ENCODE measurements at regions not wholly inside any gene's neighbourhood (a gene's known extent, or its start where the extent isn't known, plus 50 kb on each side); places are given as distances from the start of the nearest gene placed in this dataset.

DNA sequence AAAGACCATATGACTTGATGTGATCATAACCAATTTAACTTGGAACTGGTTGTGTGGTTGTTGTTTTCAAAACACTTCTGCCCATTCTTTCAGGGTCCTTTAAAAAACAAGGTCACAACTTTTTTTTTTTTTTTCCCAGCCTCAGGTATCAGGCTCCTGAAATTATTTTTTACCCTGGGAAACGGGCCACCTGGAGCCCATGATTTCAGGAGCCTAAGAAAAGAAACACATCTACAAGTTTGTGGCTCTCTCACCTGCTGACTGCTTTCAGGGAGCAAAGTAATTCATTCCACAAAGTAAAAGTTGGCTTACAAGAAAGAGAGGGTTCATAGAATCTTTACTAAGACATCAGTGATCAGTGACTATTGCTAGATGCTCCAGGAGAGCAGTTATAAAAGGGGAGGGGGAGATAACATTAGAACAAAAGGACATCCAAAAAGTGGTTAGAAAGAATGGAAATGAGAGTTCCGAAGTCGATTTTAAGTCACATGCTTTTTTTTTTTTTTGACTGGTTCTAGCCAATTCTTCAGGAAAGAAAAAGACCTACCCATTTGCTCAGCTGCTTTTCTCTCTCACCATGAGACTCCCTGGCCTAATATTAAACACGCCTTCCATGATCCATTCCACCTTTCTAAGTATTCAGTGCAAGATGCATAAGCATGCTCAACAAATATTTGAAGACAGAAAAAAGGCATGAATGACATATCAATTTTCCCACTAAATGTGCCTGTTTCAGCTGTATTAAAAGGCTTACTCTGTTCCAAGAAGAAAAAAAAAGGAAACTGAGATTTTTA is 267.3 kb downstream of the LRATD1 start:
- no peak for FAIRE-seq
- ChIA-PET CTCF (ENCODE audit: partially characterized antibody) (no interaction called here), POLR2A (ENCODE audit: partially characterized antibody) (no interaction called here)
- H2AK5ac ChIP-seq (ENCODE audit: low read depth, low read length), result no peak overlapping the region
- H4K5ac ChIP-seq (ENCODE audit: insufficient read length, low read depth, low read length), result no peak overlapping the region
- no peaks in the 10 kb centered on the region for H4K20me1 ChIP-seq (replicated peaks in 1 of 2; ENCODE audit: control insufficient read depth in 1 of 2, insufficient read depth in 2 of 2, low read length in 2 of 2)
- no peak overlapping the region for H4K8ac ChIP-seq (ENCODE audit: extremely low read depth, insufficient read depth, low read length)
- no peaks in the 10 kb centered on the region for H3K79me1 ChIP-seq (ENCODE audit: low read depth, low read length)
- no peak overlapping the region for H2BK20ac ChIP-seq (ENCODE audit: low read length)
- peaks cover 0 to 2% (median 0%) of the 10 kb centered on the region in 4 experiments; a peak in 2 of 7 replicates for H3K4me1 ChIP-seq (replicated peaks in 1 of 4; ENCODE audit: control insufficient read depth in 3 of 4, insufficient read depth in 4 of 4, low read length in 3 of 4)
- no peaks in the 10 kb centered on the region for H3K23me2 ChIP-seq (ENCODE audit: low read depth, low read length)
- no peaks in the 10 kb centered on the region for H3K9me3 ChIP-seq (ENCODE audit: insufficient read depth in 2 of 2, low read depth in 1 of 2, low read length in 1 of 2)
- H3K79me2 ChIP-seq (ENCODE audit: control insufficient read depth in 1 of 2, insufficient read depth in 2 of 2, low read length in 2 of 2), result no peaks in the 10 kb centered on the region
- H3K4ac ChIP-seq (replicated peaks; ENCODE audit: insufficient read length, low read depth, low read length), result no peak overlapping the region
- no peak overlapping the region for H3K23ac ChIP-seq (ENCODE audit: insufficient read length)
- H3K27ac ChIP-seq (ENCODE audit: low read depth, low read length), result no peak overlapping the region
- H3K9ac ChIP-seq (replicated peaks in 1 of 4; ENCODE audit: extremely low read depth in 1 of 4, low read depth in 3 of 4, low read length in 3 of 4), result no peak overlapping the region
- no peak overlapping the region for H3K14ac ChIP-seq (ENCODE audit: insufficient read length)
- no peaks in the 10 kb centered on the region for H3K27me3 ChIP-seq (replicated peaks in 1 of 4; ENCODE audit: control insufficient read depth in 3 of 4, extremely low read depth in 1 of 4, insufficient read depth in 3 of 4, low read length in 3 of 4)
- no peak for DNase-seq (ENCODE audit: low read depth in 1 of 2, low spot score in 2 of 2)
- 91% methylated on average over 4 of the region's 4 CpGs; no CpG with 5 or more reads in 1 of the 2 experiments for WGBS, 2 experiments (ENCODE audit: extremely low coverage in 1 of 2, insufficient coverage in 1 of 2, insufficient read length in 1 of 2, insufficient replicate concordance in 2 of 2, low coverage in 1 of 2, low lambda C conversion rate in 2 of 2, missing lambda C conversion rate in 1 of 2)
- H2BK5ac ChIP-seq (ENCODE audit: low read depth, low read length), result no peak overlapping the region
- no peak overlapping the region for H3K18ac ChIP-seq (ENCODE audit: extremely low read depth, low read length)
- no peak overlapping the region for H2BK12ac ChIP-seq (ENCODE audit: low read depth, low read length)
- no peak overlapping the region for H3K4me3 ChIP-seq (ENCODE audit: extremely low read depth in 1 of 4, insufficient read depth in 2 of 4, low read depth in 3 of 4, low read length in 4 of 4)
- no peak overlapping the region for H3K4me2 ChIP-seq (ENCODE audit: insufficient read depth in 1 of 2, low read depth in 2 of 2, low read length in 2 of 2)
- H3K36me3 ChIP-seq (ENCODE audit: control insufficient read depth in 2 of 4, insufficient read depth in 4 of 4, low read length in 3 of 4), result no peaks in the 10 kb centered on the region
- no peak overlapping the region for H2BK15ac ChIP-seq (ENCODE audit: low read length)
- no peak overlapping the region for H4K91ac ChIP-seq (replicated peaks; ENCODE audit: insufficient read length, low read length)
- H2BK120ac ChIP-seq (replicated peaks; ENCODE audit: low read depth, low read length), result no peak overlapping the region
- no peak overlapping the region for H2AFZ ChIP-seq (ENCODE audit: low read length)
- H3K56ac ChIP-seq (replicated peaks; ENCODE audit: insufficient read length, low read depth, low read length), result no peak overlapping the region
- TF ChIP-seq ZNF274 (IDR thresholded peaks at IDR 0.05; ENCODE audit: borderline replicate concordance, extremely low read depth, low read length), result no peak
- no peak for TF ChIP-seq TEAD4 (IDR thresholded peaks at IDR 0.05; ENCODE audit: low read depth, low read length)
- TF ChIP-seq, protein P1, sequence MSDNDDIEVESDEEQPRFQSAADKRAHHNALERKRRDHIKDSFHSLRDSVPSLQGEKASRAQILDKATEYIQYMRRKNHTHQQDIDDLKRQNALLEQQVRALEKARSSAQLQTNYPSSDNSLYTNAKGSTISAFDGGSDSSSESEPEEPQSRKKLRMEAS (IDR thresholded peaks at IDR 0.05), result no peak
